Activated naive CD4-positive, alpha-beta T cell treated with anti-CD3 and anti-CD28 coated beads for 36 hours (primary cell): ENCODE measurements at regions not wholly inside any gene's neighbourhood (a gene's known extent, or its start where the extent isn't known, plus 50 kb on each side); places are given as distances from the start of the nearest gene placed in this dataset.

ENCODE experiments used
- CTCF ChIA-PET: fragments of 350-600 bp; sonication (Branson Sonifier 250); formaldehyde crosslinking; loops from one replicate; lab custom pipeline; 2021; ENCODE audit warnings: antibody characterized with exemption; lab: Charles Lee
- DNase-seq: peaks from one replicate; pipeline ENCODE4 v3.0.0-alpha.2; 2020
- H3K27ac Mint-ChIP-seq: one replicate; pipeline ENCODE4 v1.8.0; 2021; ENCODE audit warnings: mild to moderate bottlenecking, mixed read lengths
- H3K27me3 Mint-ChIP-seq: one replicate; pipeline ENCODE4 v1.8.0; 2021; ENCODE audit warnings: low read depth, mixed read lengths
- H3K36me3 Mint-ChIP-seq: one replicate; pipeline ENCODE4 v1.8.0; 2021; ENCODE audit warnings: low read depth, mixed read lengths
- H3K4me1 Mint-ChIP-seq: one replicate; pipeline ENCODE4 v1.8.0; 2021; ENCODE audit warnings: low read depth, mixed read lengths
- H3K4me3 Mint-ChIP-seq: one replicate; pipeline ENCODE4 v1.8.0; 2021; ENCODE audit warnings: mild to moderate bottlenecking, moderate library complexity, mixed read lengths
- H3K9me3 Mint-ChIP-seq: one replicate; pipeline ENCODE4 v1.8.0; 2021; ENCODE audit warnings: mixed read lengths
- intact Hi-C: fragments of 100-400 bp; cut with micrococcal nuclease; formaldehyde crosslinking; loops from one replicate; pipeline ENCODE4 v1.15.1; 2023

- H3K36me3 Mint-ChIP-seq: no peaks in the 10 kb centered on the region
- CTCF ChIA-PET: no interaction called here
- H3K27ac Mint-ChIP-seq: no peak overlapping the region
- intact Hi-C loops: no loop called here
- no peak for DNase-seq
- no peaks in the 10 kb centered on the region for H3K9me3 Mint-ChIP-seq
- peaks cover 10% of the 10 kb centered on the region for H3K27me3 Mint-ChIP-seq
- H3K4me1 Mint-ChIP-seq: no peaks in the 10 kb centered on the region
- no peak overlapping the region for H3K4me3 Mint-ChIP-seq
These were observed 138.0 kb upstream of the UBE2E1 start for GRCh38 chr3:23667536-23668429.

GRCh38 chr3:23668430-23668904 is 137.3 kb upstream of the UBE2E1 start:
- no peaks in the 10 kb centered on the region for H3K4me1 Mint-ChIP-seq
- intact Hi-C loops: no loop called here
- no peak for DNase-seq
- no peaks in the 10 kb centered on the region for H3K9me3 Mint-ChIP-seq
- CTCF ChIA-PET: no interaction called here
- no peak overlapping the region for H3K4me3 Mint-ChIP-seq
- H3K27ac Mint-ChIP-seq: no peak overlapping the region
- H3K27me3 Mint-ChIP-seq: peaks cover 10% of the 10 kb centered on the region
- no peaks in the 10 kb centered on the region for H3K36me3 Mint-ChIP-seq

DNA sequence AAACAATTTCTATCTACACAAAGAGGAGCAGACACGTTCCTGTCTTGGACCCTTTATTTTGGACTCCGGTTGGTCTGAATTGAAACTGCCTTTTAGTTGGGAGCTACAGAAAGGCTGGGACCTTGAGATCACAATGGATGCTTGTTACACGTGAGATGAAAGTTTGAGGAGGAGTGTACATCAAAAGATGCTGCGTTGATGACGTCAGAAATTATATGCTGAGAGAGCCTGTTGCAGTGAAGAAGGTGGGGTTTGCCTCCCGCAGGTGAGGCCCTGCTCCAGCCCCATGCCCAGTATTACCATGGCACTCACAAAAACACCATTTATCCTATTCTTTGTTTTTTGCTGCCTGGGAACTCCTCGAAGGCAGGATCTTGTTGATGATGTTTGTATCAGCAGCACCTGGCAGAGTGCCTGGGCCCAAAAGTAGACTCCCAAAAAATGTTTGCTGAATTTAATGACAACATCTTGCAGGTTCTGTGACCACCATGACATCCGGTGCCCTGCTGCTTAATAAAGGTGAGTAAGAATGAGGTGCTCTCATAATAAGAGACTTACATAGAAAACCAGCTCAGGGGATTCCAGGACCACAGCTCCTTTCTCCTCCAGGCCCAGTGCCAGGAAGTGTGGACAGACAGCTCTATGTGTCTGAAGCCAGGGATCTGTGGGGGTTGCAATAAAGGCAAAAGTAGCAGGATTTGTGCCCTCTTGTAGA is 136.1 kb upstream of the UBE2E1 start:
- Mint-ChIP-seq H3K9me3 (no peaks in the 10 kb centered on the region), H3K27ac (no peak overlapping the region), H3K27me3 (peaks cover 10% of the 10 kb centered on the region), H3K36me3 (no peaks in the 10 kb centered on the region), H3K4me3 (no peak overlapping the region), H3K4me1 (no peaks in the 10 kb centered on the region)
- intact Hi-C loops: no loop called here
- no peak for DNase-seq
- CTCF ChIA-PET: no interaction called here

- intact Hi-C loops: no loop called here
- H3K9me3 Mint-ChIP-seq: no peaks in the 10 kb centered on the region
- no peaks in the 10 kb centered on the region for H3K36me3 Mint-ChIP-seq
- no peak overlapping the region for H3K4me3 Mint-ChIP-seq
- no peaks in the 10 kb centered on the region for H3K4me1 Mint-ChIP-seq
- H3K27ac Mint-ChIP-seq: no peak overlapping the region
- peaks cover 10% of the 10 kb centered on the region for H3K27me3 Mint-ChIP-seq
- CTCF ChIA-PET: no interaction called here
- no peak for DNase-seq
These were observed 133.7 kb upstream of the UBE2E1 start for GRCh38 chr3:23671851-23672589.

- intact Hi-C loops: no loop called here
- no peaks in the 10 kb centered on the region for H3K9me3 Mint-ChIP-seq
- H3K27me3 Mint-ChIP-seq: peaks cover 10% of the 10 kb centered on the region
- H3K36me3 Mint-ChIP-seq: no peaks in the 10 kb centered on the region
- CTCF ChIA-PET: no interaction called here
- no peaks in the 10 kb centered on the region for H3K4me1 Mint-ChIP-seq
- DNase-seq: no peak
- H3K27ac Mint-ChIP-seq: no peak overlapping the region
- H3K4me3 Mint-ChIP-seq: no peak overlapping the region
These were observed 133.1 kb upstream of the UBE2E1 start for GRCh38 chr3:23672628-23673027.

- CTCF ChIA-PET: no interaction called here
- Mint-ChIP-seq H3K4me3 (no peak overlapping the region), H3K36me3 (no peaks in the 10 kb centered on the region), H3K9me3 (no peaks in the 10 kb centered on the region), H3K27me3 (peaks cover 8% of the 10 kb centered on the region), H3K27ac (no peak overlapping the region), H3K4me1 (no peaks in the 10 kb centered on the region)
- DNase-seq: no peak
- intact Hi-C loops: no loop called here
These were observed 130.7 kb upstream of the UBE2E1 start for GRCh38 chr3:23675010-23675409.

DNA sequence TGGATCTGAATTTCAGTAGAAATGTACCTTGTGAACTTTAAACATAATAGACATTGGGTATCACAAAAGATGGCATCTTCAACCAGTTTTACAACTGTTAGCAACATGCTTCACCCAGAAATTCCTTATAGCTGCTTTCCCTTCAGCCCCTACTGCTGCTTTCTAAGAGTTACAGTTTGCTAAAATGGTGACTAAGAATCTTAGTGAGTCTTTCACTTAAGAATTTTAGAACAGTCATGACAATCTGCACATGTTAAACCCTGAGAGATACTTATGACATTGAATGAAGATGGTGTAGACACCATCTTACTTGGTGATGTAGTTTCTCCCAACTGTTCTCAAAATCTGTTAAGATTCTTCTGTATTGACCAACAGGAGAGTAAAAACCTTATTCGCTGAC is 129.7 kb upstream of the UBE2E1 start:
- Mint-ChIP-seq H3K36me3 (no peaks in the 10 kb centered on the region), H3K27ac (no peak overlapping the region), H3K4me3 (no peak overlapping the region), H3K27me3 (peaks cover 2% of the 10 kb centered on the region), H3K4me1 (no peaks in the 10 kb centered on the region), H3K9me3 (no peaks in the 10 kb centered on the region)
- DNase-seq: no peak
- CTCF ChIA-PET: no interaction called here
- intact Hi-C loops: no loop called here

- intact Hi-C loops: no loop called here
- Mint-ChIP-seq H3K9me3 (no peaks in the 10 kb centered on the region), H3K4me1 (no peaks in the 10 kb centered on the region), H3K27ac (no peak overlapping the region), H3K4me3 (no peak overlapping the region), H3K36me3 (no peaks in the 10 kb centered on the region), H3K27me3 (no peaks in the 10 kb centered on the region)
- no peak for DNase-seq
- CTCF ChIA-PET: no interaction called here
These were observed 123.1 kb upstream of the UBE2E1 start for GRCh38 chr3:23682646-23683045.

DNA sequence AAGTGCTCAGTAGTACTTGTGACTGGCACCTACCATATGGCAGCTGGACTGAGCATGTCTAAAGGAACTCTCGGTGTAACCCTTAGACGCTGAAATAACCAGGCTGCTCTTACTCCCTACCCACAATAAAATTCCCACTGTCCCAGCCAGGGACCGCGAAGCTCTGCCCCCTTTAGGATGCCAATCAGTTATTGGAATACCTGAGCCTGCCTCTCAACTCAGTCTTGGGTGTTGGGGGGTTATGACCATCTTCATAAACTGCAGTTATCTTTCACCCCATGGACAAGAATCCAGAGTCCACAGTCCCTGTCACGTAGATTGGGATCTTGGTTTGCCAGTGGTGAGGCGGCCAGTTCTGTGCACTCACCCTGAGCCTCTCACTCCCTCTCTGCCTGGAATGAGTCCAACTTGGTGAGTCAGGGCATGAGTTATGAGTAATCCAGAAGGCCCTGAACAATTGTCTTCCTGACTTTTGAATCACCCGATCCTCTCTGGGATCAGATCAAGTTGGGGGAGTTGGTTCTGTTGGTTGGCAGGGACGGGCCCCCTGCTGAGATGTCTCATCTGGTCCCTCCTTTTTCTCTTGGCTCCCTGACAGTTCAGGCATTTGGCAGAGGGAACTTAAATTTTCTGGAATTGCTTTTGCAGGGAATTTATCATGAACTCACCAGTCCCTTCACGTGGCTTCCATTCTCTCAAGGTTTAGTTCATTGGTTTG is 120.1 kb upstream of the UBE2E1 start:
- CTCF ChIA-PET: no interaction called here
- H3K36me3 Mint-ChIP-seq: no peaks in the 10 kb centered on the region
- DNase-seq: peak; percentile 16
- H3K27me3 Mint-ChIP-seq: no peaks in the 10 kb centered on the region
- H3K4me3 Mint-ChIP-seq: no peak overlapping the region
- no peak overlapping the region for H3K27ac Mint-ChIP-seq
- no peaks in the 10 kb centered on the region for H3K9me3 Mint-ChIP-seq
- H3K4me1 Mint-ChIP-seq: no peaks in the 10 kb centered on the region
- intact Hi-C loops: no loop called here

DNA sequence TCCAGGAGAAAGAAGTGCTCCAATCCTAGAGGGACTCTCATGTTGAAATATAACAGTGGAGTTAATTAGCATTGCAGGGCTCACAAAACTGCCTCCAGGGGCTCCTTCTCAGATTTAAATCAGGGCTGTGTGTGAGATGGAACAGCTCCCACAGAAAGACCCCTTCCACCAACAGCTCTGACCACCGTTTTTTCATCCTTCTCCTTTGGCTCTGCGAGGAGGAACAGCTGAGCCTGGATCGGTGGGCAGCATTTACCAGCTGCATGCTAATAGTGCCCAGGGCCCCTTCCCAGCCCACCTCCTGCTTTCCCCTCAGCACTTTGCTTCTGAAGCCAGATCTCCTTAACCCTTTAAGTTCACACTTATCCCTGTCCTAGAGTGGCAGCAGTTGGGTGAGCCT is 119.2 kb upstream of the UBE2E1 start:
- Mint-ChIP-seq H3K27ac (no peak overlapping the region), H3K27me3 (no peaks in the 10 kb centered on the region), H3K4me1 (peaks cover 6% of the 10 kb centered on the region), H3K9me3 (no peaks in the 10 kb centered on the region), H3K4me3 (no peak overlapping the region), H3K36me3 (no peaks in the 10 kb centered on the region)
- CTCF ChIA-PET: interaction anchor here (0.6 kb wide), 1 partner anchor 608 kb away, joined by 3 read pairs; no protein-coding TSS in a partner anchor
- DNase-seq: no peak
- intact Hi-C loops: no loop called here

DNA sequence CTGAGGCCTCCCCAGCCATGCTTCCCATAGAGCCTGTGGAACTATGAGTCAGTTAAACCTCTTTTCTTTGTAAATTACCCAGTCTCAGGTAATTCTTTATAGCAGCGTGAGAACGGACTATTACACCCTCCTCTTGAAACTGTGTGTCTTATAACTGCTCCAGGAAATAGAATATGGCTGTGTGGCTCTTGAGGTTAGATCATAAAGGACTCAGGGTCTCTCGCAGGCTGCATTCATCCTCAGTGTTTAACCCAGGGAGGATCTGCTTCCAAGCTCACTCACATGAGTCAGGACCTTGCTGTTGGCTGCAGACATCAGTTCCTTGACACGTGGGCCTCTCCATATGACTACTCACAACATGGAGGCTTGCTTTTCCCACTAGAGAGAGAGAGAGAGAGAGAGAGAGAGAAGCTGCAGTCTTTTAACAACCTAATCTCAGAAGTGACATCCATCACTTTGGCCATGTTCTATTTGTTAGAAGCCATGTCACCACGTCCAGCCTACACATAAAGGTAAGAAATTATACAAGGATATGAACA is 114.3 kb upstream of the UBE2E1 start:
- CTCF ChIA-PET: no interaction called here
- H3K4me3 Mint-ChIP-seq: no peak overlapping the region
- no peak overlapping the region for H3K27ac Mint-ChIP-seq
- peaks cover 6% of the 10 kb centered on the region for H3K4me1 Mint-ChIP-seq
- H3K27me3 Mint-ChIP-seq: no peaks in the 10 kb centered on the region
- H3K9me3 Mint-ChIP-seq: no peaks in the 10 kb centered on the region
- H3K36me3 Mint-ChIP-seq: no peaks in the 10 kb centered on the region
- DNase-seq: peak; percentile 17
- intact Hi-C loops: no loop called here

- no peak overlapping the region for H3K27ac Mint-ChIP-seq
- no peaks in the 10 kb centered on the region for H3K9me3 Mint-ChIP-seq
- H3K27me3 Mint-ChIP-seq: no peaks in the 10 kb centered on the region
- H3K4me3 Mint-ChIP-seq: no peak overlapping the region
- no peaks in the 10 kb centered on the region for H3K36me3 Mint-ChIP-seq
- intact Hi-C loops: no loop called here
- DNase-seq: no peak
- CTCF ChIA-PET: no interaction called here
- no peaks in the 10 kb centered on the region for H3K4me1 Mint-ChIP-seq
These were observed 108.9 kb upstream of the UBE2E1 start for GRCh38 chr3:23696842-23697241.
